Fibroblast of lung (primary cell): ENCODE measurements at regions not wholly inside any gene's neighbourhood (a gene's known extent, or its start where the extent isn't known, plus 50 kb on each side); places are given as distances from the start of the nearest gene placed in this dataset.

ENCODE experiments used
- DNase-seq, 2 donors: peaks; one replicate each; pipeline versions ENCODE4 v3.0.0 to v3.0.0-alpha.2; 2010; ENCODE audit warnings: low read depth in 2 of 2
- H2AFZ ChIP-seq: 2 replicates; pipeline ENCODE4 v1.5.1; 2012; ENCODE audit warnings: low read length, control low read depth, inconsistent platforms
- H3K27ac ChIP-seq: 2 replicates; pipeline ENCODE4 v1.5.1; 2011; ENCODE audit warnings: low read length, control low read depth; ENCODE audit not compliant: insufficient read depth
- H3K27me3 ChIP-seq: 2 replicates; pipeline ENCODE4 v1.5.1; 2011; ENCODE audit warnings: mild to moderate bottlenecking, low read length; ENCODE audit not compliant: control insufficient read depth, insufficient read depth
- H3K36me3 ChIP-seq: 2 replicates; pipeline ENCODE4 v1.5.1; 2011; ENCODE audit warnings: low read length; ENCODE audit not compliant: control insufficient read depth, insufficient read depth
- H3K4me1 ChIP-seq: 2 replicates; pipeline ENCODE4 v1.5.1; 2011; ENCODE audit warnings: low read length; ENCODE audit not compliant: control insufficient read depth, insufficient read depth; ENCODE audit errors: extremely low read depth
- H3K4me2 ChIP-seq: 2 replicates; pipeline ENCODE4 v1.5.1; 2011; ENCODE audit warnings: low read length, control low read depth; ENCODE audit not compliant: insufficient read depth; ENCODE audit errors: extremely low read depth
- H3K4me3 ChIP-seq, 4 experiments: fragments of 200-600 bp in 1 of 4; sonication (generic) in 1 of 4; replicated peaks in 1 of 4; 2 replicates each; pipeline ENCODE4 v1.5.1; 2011 to 2016; ENCODE audit warnings: low read length in 4 of 4, low read depth in 3 of 4, mild to moderate bottlenecking in 3 of 4, control low read depth in 2 of 4, inconsistent platforms in 1 of 4, mixed read lengths in 1 of 4; ENCODE audit not compliant: insufficient read depth in 1 of 4; ENCODE audit errors: control extremely low read depth in 1 of 4
- H3K79me2 ChIP-seq: 2 replicates; pipeline ENCODE4 v1.5.1; 2012; ENCODE audit warnings: mild to moderate bottlenecking, low read length, inconsistent platforms; ENCODE audit not compliant: control insufficient read depth, insufficient read depth
- H3K9ac ChIP-seq: 2 replicates; pipeline ENCODE4 v1.5.1; 2011; ENCODE audit warnings: mild to moderate bottlenecking, low read length, control low read depth; ENCODE audit not compliant: insufficient read depth
- H3K9me3 ChIP-seq: 2 replicates; pipeline ENCODE4 v1.5.1; 2012; ENCODE audit warnings: low read depth, low read length; ENCODE audit not compliant: control insufficient read depth, insufficient read depth
- H4K20me1 ChIP-seq: 2 replicates; pipeline ENCODE4 v1.5.1; 2011; ENCODE audit warnings: low read length; ENCODE audit not compliant: control insufficient read depth, insufficient read depth; ENCODE audit errors: extremely low read depth
- EZH2 ChIP-seq: IDR thresholded peaks from 2 replicates; pipeline ENCODE4 v1.5.1; 2012; ENCODE audit warnings: low read length, control low read depth, mild to moderate bottlenecking; ENCODE audit errors: missing control alignments
- TF ChIP-seq, protein P1 (sequence below), 2 donors: IDR thresholded peaks in 1 of 2; conservative IDR thresholded peaks in 1 of 2; 1 replicate in 1 of 2; 2 replicates in 1 of 2; pipeline ENCODE4 v1.5.1; 2011 to 2012; ENCODE audit warnings: low read length in 2 of 2, control low read depth in 1 of 2, inconsistent platforms in 1 of 2, low read depth in 1 of 2, mild to moderate bottlenecking in 1 of 2

DNA sequence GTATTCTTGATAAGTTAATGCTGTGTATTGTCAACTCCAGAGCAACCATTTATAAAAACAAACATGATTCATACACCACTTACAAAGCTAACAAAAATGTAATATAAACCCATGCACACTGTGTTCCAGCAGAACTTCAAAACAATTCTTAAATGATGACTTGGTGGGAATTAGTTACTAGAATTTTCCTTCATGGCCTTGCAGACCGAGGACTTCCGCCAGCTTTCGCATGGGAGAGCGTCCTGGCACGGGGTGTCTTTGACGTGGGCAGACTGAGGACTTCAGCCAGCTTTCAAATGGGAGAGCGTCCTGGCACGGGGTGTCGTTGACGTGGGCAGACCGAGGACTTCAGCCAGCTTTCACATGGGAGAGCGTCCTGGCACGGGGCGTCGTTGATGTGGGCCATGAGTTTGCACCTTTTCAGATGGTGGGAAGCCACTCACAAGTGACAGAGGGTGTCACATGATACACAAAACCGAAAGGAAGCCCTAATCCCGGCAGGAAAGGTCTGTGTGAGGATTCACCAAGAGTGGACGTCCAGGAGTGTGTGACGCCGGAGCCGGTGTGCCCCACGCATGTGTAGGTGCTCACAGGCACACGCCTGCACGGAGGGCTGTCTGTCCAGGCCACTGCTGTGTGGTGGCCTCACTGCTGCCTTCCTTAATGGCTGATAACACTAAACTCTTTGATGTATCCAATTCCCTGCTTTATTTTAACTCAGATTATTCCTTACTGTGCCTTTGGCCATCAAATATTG is 211.3 kb upstream of the IRX4 start:
- Histone ChIP-seq H3K9me3 (no peaks in the 10 kb centered on the region), H3K27me3 (no peaks in the 10 kb centered on the region), H3K79me2 (no peaks in the 10 kb centered on the region), H3K9ac (no peak overlapping the region), H4K20me1 (no peaks in the 10 kb centered on the region), H3K4me3 (no peak overlapping the region), H2AFZ (no peak overlapping the region), H3K4me1 (no peaks in the 10 kb centered on the region), H3K4me2 (no peak overlapping the region), H3K27ac (peak overlapping the region; percentile 45), H3K36me3 (no peaks in the 10 kb centered on the region)
- TF ChIP-seq, protein P1, sequence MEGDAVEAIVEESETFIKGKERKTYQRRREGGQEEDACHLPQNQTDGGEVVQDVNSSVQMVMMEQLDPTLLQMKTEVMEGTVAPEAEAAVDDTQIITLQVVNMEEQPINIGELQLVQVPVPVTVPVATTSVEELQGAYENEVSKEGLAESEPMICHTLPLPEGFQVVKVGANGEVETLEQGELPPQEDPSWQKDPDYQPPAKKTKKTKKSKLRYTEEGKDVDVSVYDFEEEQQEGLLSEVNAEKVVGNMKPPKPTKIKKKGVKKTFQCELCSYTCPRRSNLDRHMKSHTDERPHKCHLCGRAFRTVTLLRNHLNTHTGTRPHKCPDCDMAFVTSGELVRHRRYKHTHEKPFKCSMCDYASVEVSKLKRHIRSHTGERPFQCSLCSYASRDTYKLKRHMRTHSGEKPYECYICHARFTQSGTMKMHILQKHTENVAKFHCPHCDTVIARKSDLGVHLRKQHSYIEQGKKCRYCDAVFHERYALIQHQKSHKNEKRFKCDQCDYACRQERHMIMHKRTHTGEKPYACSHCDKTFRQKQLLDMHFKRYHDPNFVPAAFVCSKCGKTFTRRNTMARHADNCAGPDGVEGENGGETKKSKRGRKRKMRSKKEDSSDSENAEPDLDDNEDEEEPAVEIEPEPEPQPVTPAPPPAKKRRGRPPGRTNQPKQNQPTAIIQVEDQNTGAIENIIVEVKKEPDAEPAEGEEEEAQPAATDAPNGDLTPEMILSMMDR (conservative IDR thresholded peaks at IDR 0.05 in 1 of 2, IDR thresholded peaks at IDR 0.05 in 1 of 2; ENCODE audit: low read depth in 1 of 2, low read length in 2 of 2) = no peak
- TF ChIP-seq EZH2 = no peak
- peak in 1 of 2 donors; percentile 99 for DNase-seq

DNA sequence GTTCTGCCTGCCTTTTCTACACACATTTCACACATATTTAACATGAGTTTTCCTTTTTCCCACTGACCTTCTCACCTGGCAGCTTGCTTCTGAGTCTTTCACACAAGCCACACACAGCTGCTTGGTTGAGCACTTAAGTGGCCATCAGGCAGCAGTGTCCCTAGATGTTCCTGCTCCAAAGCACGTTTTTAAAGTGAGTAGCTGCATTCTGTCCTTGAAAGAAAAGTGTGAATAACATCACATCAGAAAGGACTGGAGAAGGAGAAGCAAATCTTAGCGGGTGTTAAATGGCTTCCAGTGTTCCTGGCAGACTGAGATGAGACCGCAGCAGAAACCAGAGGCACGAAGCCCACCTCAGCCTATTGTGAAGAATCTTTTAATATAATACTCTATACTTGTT is 209.2 kb upstream of the IRX4 start:
- no peak overlapping the region for H2AFZ ChIP-seq
- H3K4me3 ChIP-seq = no peak overlapping the region
- H4K20me1 ChIP-seq = no peaks in the 10 kb centered on the region
- H3K36me3 ChIP-seq = no peaks in the 10 kb centered on the region
- no peak for TF ChIP-seq EZH2
- TF ChIP-seq, protein P1 (conservative IDR thresholded peaks at IDR 0.05 in 1 of 2, IDR thresholded peaks at IDR 0.05 in 1 of 2; ENCODE audit: low read depth in 1 of 2, low read length in 2 of 2) = no peak
- H3K4me2 ChIP-seq = no peak overlapping the region
- no peaks in the 10 kb centered on the region for H3K4me1 ChIP-seq
- no peaks in the 10 kb centered on the region for H3K27me3 ChIP-seq
- H3K9me3 ChIP-seq = no peaks in the 10 kb centered on the region
- H3K27ac ChIP-seq = no peak overlapping the region
- peak in 1 of 2 donors; percentile 29 for DNase-seq
- H3K79me2 ChIP-seq = no peaks in the 10 kb centered on the region
- H3K9ac ChIP-seq = no peak overlapping the region

DNA sequence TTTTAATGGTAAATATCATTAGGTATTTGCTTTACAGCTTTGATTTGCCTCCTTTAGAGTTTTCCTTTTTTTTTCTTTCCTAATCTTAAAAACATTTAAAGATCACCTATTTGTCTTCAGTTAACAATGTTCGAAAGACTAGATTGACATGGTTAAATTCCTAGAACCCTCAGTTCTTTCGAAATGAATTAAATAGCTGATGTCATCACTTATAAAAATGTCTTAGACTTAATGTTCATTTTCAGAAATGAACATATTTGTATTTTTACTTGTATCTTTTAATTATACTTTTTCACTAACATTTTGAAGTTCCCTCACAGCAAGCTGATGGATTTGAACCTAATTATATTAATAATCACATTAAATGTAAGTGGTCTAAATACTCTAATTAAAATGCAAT is 205.3 kb upstream of the IRX4 start:
- Histone ChIP-seq H3K4me1 (no peaks in the 10 kb centered on the region), H4K20me1 (no peaks in the 10 kb centered on the region), H3K79me2 (no peaks in the 10 kb centered on the region), H3K27me3 (no peaks in the 10 kb centered on the region), H2AFZ (no peak overlapping the region), H3K36me3 (no peaks in the 10 kb centered on the region), H3K4me3 (no peak overlapping the region), H3K27ac (no peak overlapping the region), H3K4me2 (no peak overlapping the region), H3K9ac (no peak overlapping the region), H3K9me3 (no peaks in the 10 kb centered on the region)
- no peak for DNase-seq
- no peak for TF ChIP-seq EZH2
- TF ChIP-seq, protein P1 (conservative IDR thresholded peaks at IDR 0.05 in 1 of 2, IDR thresholded peaks at IDR 0.05 in 1 of 2; ENCODE audit: low read depth in 1 of 2, low read length in 2 of 2) = no peak
